Suprapubic skin (tissue), 4 donors: ENCODE measurements at regions not wholly inside any gene's neighbourhood (a gene's known extent, or its start where the extent isn't known, plus 50 kb on each side); places are given as distances from the start of the nearest gene placed in this dataset.
A peak's percentile ranks its signal among the peaks of the same experiment; 100 is the strongest.

Experiments
- DNase-seq, 2 donors: peaks; one replicate each; pipeline ENCODE4 v3.0.0-alpha.2; 2019; ENCODE audit warnings: low spot score in 2 of 2
- H3K27ac ChIP-seq: fragments of 200-600 bp; sonication (generic); one replicate; pipeline ENCODE4 v1.5.1; 2019
- H3K27me3 ChIP-seq: fragments of 200-600 bp; sonication (generic); one replicate; pipeline ENCODE4 v1.5.1; 2019
- H3K36me3 ChIP-seq: fragments of 200-600 bp; sonication (generic); one replicate; pipeline ENCODE4 v1.5.1; 2019
- H3K4me1 ChIP-seq: fragments of 200-600 bp; sonication (generic); one replicate; pipeline ENCODE4 v1.5.1; 2019
- H3K4me3 ChIP-seq: fragments of 200-600 bp; sonication (generic); one replicate; pipeline ENCODE4 v1.5.1; 2019; ENCODE audit warnings: mild to moderate bottlenecking
- H3K9me3 ChIP-seq: fragments of 200-600 bp; sonication (generic); one replicate; pipeline ENCODE4 v1.5.1; 2019
- EP300 ChIP-seq: sonication (generic); formaldehyde crosslinking; IDR thresholded peaks from one replicate; pipeline ENCODE4 v1.6.1; 2017; ENCODE audit warnings: antibody characterized with exemption
- POLR2A ChIP-seq, 2 donors: fragments of 450-650 bp; IDR thresholded peaks; one replicate each; pipeline ENCODE4 v1.6.1; 2017; ENCODE audit warnings: antibody characterized with exemption in 2 of 2, mild to moderate bottlenecking in 2 of 2, moderate library complexity in 2 of 2
- POLR2AphosphoS5 ChIP-seq, 3 donors: sonication (generic); formaldehyde crosslinking; IDR thresholded peaks; one replicate each; pipeline ENCODE4 v1.6.1; 2017; ENCODE audit warnings: antibody characterized with exemption in 3 of 3
- WGBS: methylation state at CpG from one replicate; pipeline ENCODE4 v1.1.5; 2018; 5-methylcytosine and 5-hydroxymethylcytosine counted together
- TF ChIP-seq, protein P1 (sequence below), 2 donors: fragments of 200-600 bp in 1 of 2; fragments of 450-650 bp in 1 of 2; sonication (generic) in 1 of 2; IDR thresholded peaks; one replicate each; pipeline ENCODE4 v1.5.1; 2016 to 2019; ENCODE audit warnings: antibody characterized with exemption in 2 of 2, mild to moderate bottlenecking in 1 of 2, moderate library complexity in 1 of 2

DNA sequence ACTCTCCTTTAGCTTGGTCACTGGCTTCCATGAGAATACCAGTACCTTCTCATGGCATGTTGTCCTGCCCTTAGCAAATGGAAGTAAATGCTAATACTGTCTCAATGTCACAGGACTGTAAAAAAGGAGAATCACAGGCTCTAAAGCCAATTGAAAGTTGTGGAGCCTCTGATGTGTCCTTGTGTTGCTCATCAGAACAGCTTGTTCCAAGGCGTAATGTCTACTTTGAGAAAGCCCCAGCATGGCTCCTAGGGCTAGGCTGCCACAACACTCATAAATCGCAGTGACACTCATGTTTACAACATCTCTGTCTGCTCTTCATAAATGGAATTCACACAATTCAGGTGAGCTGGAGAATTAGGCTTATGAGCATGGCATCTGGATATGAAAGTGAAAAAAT is 94.9 kb downstream of the ACTL7B start:
- Histone ChIP-seq H3K27me3 (no peaks in the 10 kb centered on the region), H3K9me3 (no peaks in the 10 kb centered on the region), H3K4me1 (peaks cover 16% of the 10 kb centered on the region), H3K4me3 (no peak overlapping the region), H3K36me3 (no peaks in the 10 kb centered on the region), H3K27ac (peak overlapping the region; percentile 36)
- WGBS: 88% methylated on average over 2 of the region's 2 CpGs
- TF ChIP-seq POLR2A (IDR thresholded peaks at IDR 0.05) (no peak), POLR2AphosphoS5 (IDR thresholded peaks at IDR 0.05) (peak in 1 of 3 donors; percentile 40)
- no peak for DNase-seq

DNA sequence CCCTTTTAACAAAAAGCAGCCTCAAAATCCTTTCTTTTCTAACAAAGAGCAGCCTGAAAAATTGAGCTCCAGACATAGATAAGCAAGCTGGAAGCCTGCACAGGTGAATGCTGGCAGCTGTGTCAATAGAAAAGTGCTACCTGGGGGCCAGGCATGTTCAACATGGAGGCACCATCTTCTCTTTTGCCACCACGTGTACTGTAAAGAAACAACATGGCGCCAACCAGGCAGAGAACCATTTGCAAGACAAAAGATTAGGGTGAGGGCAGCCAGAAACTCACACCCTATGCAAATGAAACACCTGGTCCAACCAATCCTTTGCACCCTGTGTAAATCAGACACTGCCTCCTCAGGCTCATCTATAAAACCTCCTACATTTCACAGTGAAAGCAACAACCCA is 96.0 kb downstream of the ACTL7B start:
- Histone ChIP-seq H3K36me3 (no peaks in the 10 kb centered on the region), H3K27ac (no peak overlapping the region), H3K9me3 (no peaks in the 10 kb centered on the region), H3K27me3 (no peaks in the 10 kb centered on the region), H3K4me3 (no peak overlapping the region), H3K4me1 (peaks cover 16% of the 10 kb centered on the region)
- DNase-seq: no peak
- TF ChIP-seq EP300 (no peak), POLR2A (IDR thresholded peaks at IDR 0.05) (no peak), POLR2AphosphoS5 (IDR thresholded peaks at IDR 0.05) (no peak)
- TF ChIP-seq, protein P1, sequence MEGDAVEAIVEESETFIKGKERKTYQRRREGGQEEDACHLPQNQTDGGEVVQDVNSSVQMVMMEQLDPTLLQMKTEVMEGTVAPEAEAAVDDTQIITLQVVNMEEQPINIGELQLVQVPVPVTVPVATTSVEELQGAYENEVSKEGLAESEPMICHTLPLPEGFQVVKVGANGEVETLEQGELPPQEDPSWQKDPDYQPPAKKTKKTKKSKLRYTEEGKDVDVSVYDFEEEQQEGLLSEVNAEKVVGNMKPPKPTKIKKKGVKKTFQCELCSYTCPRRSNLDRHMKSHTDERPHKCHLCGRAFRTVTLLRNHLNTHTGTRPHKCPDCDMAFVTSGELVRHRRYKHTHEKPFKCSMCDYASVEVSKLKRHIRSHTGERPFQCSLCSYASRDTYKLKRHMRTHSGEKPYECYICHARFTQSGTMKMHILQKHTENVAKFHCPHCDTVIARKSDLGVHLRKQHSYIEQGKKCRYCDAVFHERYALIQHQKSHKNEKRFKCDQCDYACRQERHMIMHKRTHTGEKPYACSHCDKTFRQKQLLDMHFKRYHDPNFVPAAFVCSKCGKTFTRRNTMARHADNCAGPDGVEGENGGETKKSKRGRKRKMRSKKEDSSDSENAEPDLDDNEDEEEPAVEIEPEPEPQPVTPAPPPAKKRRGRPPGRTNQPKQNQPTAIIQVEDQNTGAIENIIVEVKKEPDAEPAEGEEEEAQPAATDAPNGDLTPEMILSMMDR (IDR thresholded peaks at IDR 0.05): no peak
- 83% methylated on average over 2 of the region's 2 CpGs for WGBS

DNA sequence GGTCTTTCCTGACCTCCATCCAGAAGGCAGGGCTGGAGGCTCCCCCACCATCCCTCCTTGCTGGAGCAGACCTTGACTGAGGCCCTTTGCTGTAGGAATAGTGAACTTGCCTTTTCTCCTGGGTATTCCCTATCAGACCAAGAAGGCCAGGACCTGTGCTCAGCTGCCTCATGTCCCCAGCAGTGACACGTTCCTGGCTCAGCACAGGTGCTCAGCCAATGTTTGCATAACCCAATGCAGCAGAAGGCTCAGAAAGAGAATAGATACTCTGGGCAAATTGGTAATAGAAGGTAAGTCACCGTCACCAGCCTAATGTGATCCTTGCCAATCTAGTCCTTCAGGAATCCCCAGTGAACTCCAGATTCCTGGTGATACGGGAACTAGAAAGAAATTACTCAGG is 96.4 kb downstream of the ACTL7B start:
- WGBS: 71% methylated on average over 3 of the region's 3 CpGs
- DNase-seq: no peak
- TF ChIP-seq, protein P1 (IDR thresholded peaks at IDR 0.05): no peak
- TF ChIP-seq EP300 (no peak), POLR2A (IDR thresholded peaks at IDR 0.05) (no peak), POLR2AphosphoS5 (IDR thresholded peaks at IDR 0.05) (no peak)
- Histone ChIP-seq H3K27me3 (no peaks in the 10 kb centered on the region), H3K9me3 (no peaks in the 10 kb centered on the region), H3K27ac (no peak overlapping the region), H3K4me1 (peaks cover 16% of the 10 kb centered on the region), H3K36me3 (no peaks in the 10 kb centered on the region), H3K4me3 (no peak overlapping the region)

DNA sequence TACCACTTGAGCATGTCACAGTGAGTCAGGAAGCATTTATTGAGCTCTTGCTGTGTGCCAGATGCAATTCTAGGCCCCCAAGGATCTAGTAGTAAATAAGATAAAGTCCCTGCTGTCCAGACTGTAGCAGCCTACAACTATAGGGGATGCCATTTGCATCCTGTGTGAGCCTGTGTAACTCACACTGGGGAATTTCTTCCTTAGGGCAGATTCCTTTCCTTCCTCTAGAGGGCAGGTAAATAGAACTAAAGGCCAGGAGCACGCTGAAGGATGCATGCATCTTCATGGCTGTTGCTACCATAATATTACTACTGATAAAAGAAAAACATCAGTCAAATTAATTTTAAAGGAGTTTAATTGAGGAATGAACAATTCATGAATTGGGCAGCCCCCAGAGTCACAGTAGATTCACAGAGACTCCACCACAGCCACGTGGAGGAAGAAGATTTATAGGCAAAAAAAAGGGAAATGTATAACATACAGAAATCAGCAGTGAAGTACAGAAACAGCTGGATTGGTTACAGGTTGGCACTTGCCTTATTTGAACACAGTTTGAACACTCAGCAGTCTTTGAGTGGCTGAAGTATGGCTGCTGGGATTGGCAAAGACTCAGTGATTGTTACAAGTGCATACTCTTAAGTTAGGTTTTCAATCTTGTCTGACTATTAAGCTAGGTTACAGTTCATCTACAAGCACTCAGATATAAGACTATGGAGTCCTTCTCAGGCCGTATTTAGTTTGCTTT is 98.9 kb downstream of the ACTL7B start:
- WGBS: 51% methylated on average over 3 of the region's 3 CpGs
- DNase-seq: no peak
- no peak for TF ChIP-seq EP300
- TF ChIP-seq, protein P1 (IDR thresholded peaks at IDR 0.05): peak in 1 of 2 donors; percentile 7
- Histone ChIP-seq H3K36me3 (no peaks in the 10 kb centered on the region), H3K27ac (no peak overlapping the region), H3K9me3 (no peaks in the 10 kb centered on the region), H3K27me3 (no peaks in the 10 kb centered on the region), H3K4me3 (no peak overlapping the region), H3K4me1 (peaks cover 16% of the 10 kb centered on the region)

DNA sequence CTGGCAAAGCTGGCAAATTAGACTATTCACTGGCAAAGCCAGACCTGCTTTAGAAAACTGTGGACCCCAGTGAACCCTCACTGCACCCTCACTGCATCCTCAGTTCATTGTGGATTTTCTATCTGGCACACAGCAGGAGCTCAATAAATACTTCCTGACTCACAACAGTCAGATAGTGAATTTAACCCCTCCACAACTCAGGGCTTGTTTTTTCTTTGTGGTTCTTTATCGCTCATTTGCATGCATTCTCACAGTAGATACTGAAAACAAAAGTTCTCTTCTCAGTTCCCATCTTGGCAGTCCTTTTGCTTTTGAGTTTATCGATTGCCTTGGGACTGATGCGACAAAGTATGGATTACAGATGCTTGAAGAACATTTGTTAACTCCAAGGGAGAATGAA is 99.8 kb downstream of the ACTL7B start:
- H3K36me3 ChIP-seq: no peaks in the 10 kb centered on the region
- 85% methylated on average over 3 of the region's 3 CpGs for WGBS
- no peaks in the 10 kb centered on the region for H3K9me3 ChIP-seq
- H3K27ac ChIP-seq: no peak overlapping the region
- DNase-seq: no peak
- H3K27me3 ChIP-seq: no peaks in the 10 kb centered on the region
- H3K4me3 ChIP-seq: no peak overlapping the region
- TF ChIP-seq, protein P1 (IDR thresholded peaks at IDR 0.05): no peak
- TF ChIP-seq POLR2A (IDR thresholded peaks at IDR 0.05): no peak
- no peak for TF ChIP-seq POLR2AphosphoS5 (IDR thresholded peaks at IDR 0.05)
- TF ChIP-seq EP300: no peak
- H3K4me1 ChIP-seq: peaks cover 8% of the 10 kb centered on the region

DNA sequence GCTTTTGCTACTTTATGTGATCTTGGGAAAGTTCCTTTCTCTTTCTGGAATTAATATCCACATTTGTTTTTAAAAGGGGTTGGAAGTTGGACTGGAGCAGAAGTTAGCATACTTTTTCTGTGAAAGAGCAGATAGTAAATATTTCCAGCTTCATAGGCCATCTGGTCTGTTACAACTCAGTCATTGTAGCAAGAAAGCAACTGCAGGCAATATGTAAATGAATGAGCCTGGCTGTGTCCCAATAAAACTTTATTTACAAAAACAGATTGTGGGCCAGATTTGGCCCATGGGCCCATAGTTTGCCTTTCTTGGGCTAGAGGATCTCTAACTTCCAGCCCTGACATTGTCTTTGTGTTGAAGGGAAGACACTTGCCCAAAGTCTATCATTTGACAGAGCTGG is 104.4 kb downstream of the ACTL7B start:
- no peak overlapping the region for H3K4me3 ChIP-seq
- H3K9me3 ChIP-seq: no peaks in the 10 kb centered on the region
- H3K27me3 ChIP-seq: no peaks in the 10 kb centered on the region
- H3K36me3 ChIP-seq: no peaks in the 10 kb centered on the region
- H3K27ac ChIP-seq: no peak overlapping the region
- TF ChIP-seq POLR2A (IDR thresholded peaks at IDR 0.05) (no peak), EP300 (no peak), POLR2AphosphoS5 (IDR thresholded peaks at IDR 0.05) (no peak)
- TF ChIP-seq, protein P1 (IDR thresholded peaks at IDR 0.05): no peak
- DNase-seq: no peak
- no peaks in the 10 kb centered on the region for H3K4me1 ChIP-seq
